Peyer's patch (tissue), 4 donors: ENCODE measurements at regions not wholly inside any gene's neighbourhood (a gene's known extent, or its start where the extent isn't known, plus 50 kb on each side); places are given as distances from the start of the nearest gene placed in this dataset.

ENCODE experiments used
- CTCF ChIP-seq, 6 experiments: fragments of 450-650 bp in 4 of 6; fragments of 200-600 bp in 2 of 6; sonication (generic) in 1 of 6; IDR thresholded peaks; one replicate each; pipeline ENCODE4 v1.5.1; 2017 to 2019; ENCODE audit warnings: antibody characterized with exemption in 6 of 6, mild to moderate bottlenecking in 3 of 6, moderate library complexity in 1 of 6
- POLR2A ChIP-seq, 2 donors: fragments of 450-650 bp; IDR thresholded peaks; one replicate each; pipeline ENCODE4 v1.5.1; 2017; ENCODE audit warnings: antibody characterized with exemption in 2 of 2, mild to moderate bottlenecking in 2 of 2, moderate library complexity in 2 of 2

- no peak for TF ChIP-seq CTCF (IDR thresholded peaks at IDR 0.05)
- TF ChIP-seq POLR2A (IDR thresholded peaks at IDR 0.05): no peak
Measured at GRCh38 chr7:53245721-53246120, 210.3 kb downstream of the POM121L12 start.
